Nephron progenitor cell (in vitro differentiated cells): ENCODE measurements at regions not wholly inside any gene's neighbourhood (a gene's known extent, or its start where the extent isn't known, plus 50 kb on each side); places are given as distances from the start of the nearest gene placed in this dataset.

Experiments used
- DNase-seq: peaks from one replicate; pipeline ENCODE4 v3.0.0; 2021
- H3K27ac Mint-ChIP-seq: 2 replicates; pipeline ENCODE4 v1.8.0; 2021; ENCODE audit warnings: mild to moderate bottlenecking, moderate library complexity, mixed read lengths
- H3K27me3 Mint-ChIP-seq: 2 replicates; pipeline ENCODE4 v1.8.0; 2021; ENCODE audit warnings: mild to moderate bottlenecking, low read depth, mixed read lengths; ENCODE audit not compliant: poor library complexity
- H3K36me3 Mint-ChIP-seq: 2 replicates; pipeline ENCODE4 v1.8.0; 2021; ENCODE audit warnings: low read depth, mixed read lengths
- H3K4me1 Mint-ChIP-seq: 2 replicates; pipeline ENCODE4 v1.8.0; 2021; ENCODE audit warnings: mixed read lengths
- H3K4me3 Mint-ChIP-seq: 2 replicates; pipeline ENCODE4 v1.8.0; 2021; ENCODE audit warnings: mild to moderate bottlenecking, moderate library complexity, mixed read lengths
- H3K9me3 Mint-ChIP-seq: 2 replicates; pipeline ENCODE4 v1.8.0; 2021; ENCODE audit warnings: mild to moderate bottlenecking, moderate library complexity, mixed read lengths
- TF ChIP-seq, protein P1 (sequence below): fragments of 200-600 bp; sonication (generic); IDR thresholded peaks from 2 replicates; pipeline ENCODE4 v1.5.0; 2021; ENCODE audit warnings: antibody characterized with exemption

DNA sequence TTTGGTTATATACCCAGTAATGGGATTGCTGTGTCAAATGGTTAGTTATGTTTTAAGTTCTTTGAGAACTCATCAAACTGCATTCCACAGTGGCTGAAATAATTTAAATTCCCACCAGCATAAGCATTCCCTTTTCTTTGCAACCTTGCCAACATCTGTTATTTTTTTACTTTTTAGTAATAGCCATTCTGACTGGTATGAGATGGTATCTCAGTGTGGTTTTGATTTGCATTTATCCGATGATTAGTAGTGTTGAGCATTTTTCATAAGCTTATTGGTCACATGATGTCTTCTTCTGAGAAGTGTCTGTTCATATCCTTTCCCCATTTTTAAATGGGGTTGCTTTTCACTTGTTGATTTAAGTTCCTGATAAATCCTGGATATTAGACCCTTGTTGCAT, 435.7 kb upstream of the RIOK2 start:
- TF ChIP-seq, protein P1, sequence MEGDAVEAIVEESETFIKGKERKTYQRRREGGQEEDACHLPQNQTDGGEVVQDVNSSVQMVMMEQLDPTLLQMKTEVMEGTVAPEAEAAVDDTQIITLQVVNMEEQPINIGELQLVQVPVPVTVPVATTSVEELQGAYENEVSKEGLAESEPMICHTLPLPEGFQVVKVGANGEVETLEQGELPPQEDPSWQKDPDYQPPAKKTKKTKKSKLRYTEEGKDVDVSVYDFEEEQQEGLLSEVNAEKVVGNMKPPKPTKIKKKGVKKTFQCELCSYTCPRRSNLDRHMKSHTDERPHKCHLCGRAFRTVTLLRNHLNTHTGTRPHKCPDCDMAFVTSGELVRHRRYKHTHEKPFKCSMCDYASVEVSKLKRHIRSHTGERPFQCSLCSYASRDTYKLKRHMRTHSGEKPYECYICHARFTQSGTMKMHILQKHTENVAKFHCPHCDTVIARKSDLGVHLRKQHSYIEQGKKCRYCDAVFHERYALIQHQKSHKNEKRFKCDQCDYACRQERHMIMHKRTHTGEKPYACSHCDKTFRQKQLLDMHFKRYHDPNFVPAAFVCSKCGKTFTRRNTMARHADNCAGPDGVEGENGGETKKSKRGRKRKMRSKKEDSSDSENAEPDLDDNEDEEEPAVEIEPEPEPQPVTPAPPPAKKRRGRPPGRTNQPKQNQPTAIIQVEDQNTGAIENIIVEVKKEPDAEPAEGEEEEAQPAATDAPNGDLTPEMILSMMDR, result no peak
- no peak for DNase-seq
- peaks cover 8% of the 10 kb centered on the region for H3K27me3 Mint-ChIP-seq
- H3K4me3 Mint-ChIP-seq, result no peak overlapping the region
- no peaks in the 10 kb centered on the region for H3K4me1 Mint-ChIP-seq
- H3K36me3 Mint-ChIP-seq, result no peaks in the 10 kb centered on the region
- peaks cover 9% of the 10 kb centered on the region for H3K9me3 Mint-ChIP-seq
- H3K27ac Mint-ChIP-seq, result no peak overlapping the region

DNA sequence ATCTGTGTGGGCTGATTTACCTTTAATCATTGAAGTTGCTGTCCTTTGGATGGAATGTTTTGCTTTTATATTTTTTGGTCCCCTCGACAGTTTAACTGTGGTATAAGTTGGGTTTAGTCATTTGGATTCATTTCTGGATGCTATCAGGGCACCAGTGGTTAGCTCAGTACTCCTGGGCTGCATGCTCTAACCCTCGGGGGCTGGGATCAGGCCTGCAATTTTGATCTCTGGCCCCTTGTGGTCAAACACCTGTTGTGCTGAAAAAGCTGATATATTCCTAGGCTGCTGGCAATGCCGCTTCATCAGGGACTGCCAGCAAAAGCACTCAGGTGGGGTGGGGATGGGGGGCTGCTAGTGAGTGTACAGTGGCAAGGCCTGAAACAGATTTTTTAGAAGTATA, 440.4 kb upstream of the RIOK2 start:
- no peak for DNase-seq
- H3K4me1 Mint-ChIP-seq, result no peaks in the 10 kb centered on the region
- H3K4me3 Mint-ChIP-seq, result no peak overlapping the region
- H3K27me3 Mint-ChIP-seq, result peaks cover 4% of the 10 kb centered on the region
- TF ChIP-seq, protein P1, result no peak
- no peak overlapping the region for H3K27ac Mint-ChIP-seq
- peaks cover 9% of the 10 kb centered on the region for H3K9me3 Mint-ChIP-seq
- H3K36me3 Mint-ChIP-seq, result no peaks in the 10 kb centered on the region

DNA sequence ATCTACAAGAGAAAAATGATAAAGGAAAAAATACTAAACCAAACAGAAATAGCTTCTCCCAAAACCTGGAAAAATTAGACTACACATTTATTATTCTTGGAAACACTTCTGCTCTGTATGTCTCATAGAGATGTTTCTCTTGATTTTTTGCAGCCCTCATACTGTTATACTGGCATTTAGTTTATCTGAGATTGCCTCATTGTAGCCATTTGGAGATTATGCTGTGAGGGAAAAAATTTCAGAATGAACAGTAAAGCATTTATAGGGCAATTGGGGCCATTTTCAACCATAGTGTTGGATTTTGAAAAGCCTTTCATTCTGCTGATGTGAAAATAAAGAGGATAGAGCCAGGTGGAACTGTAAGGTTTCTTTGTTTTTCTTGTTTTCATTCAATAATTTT, 441.8 kb upstream of the RIOK2 start:
- TF ChIP-seq, protein P1, result no peak
- no peaks in the 10 kb centered on the region for H3K4me1 Mint-ChIP-seq
- peaks cover 7% of the 10 kb centered on the region for H3K27me3 Mint-ChIP-seq
- no peak overlapping the region for H3K27ac Mint-ChIP-seq
- H3K4me3 Mint-ChIP-seq, result no peak overlapping the region
- H3K9me3 Mint-ChIP-seq, result no peaks in the 10 kb centered on the region
- DNase-seq, result no peak
- no peaks in the 10 kb centered on the region for H3K36me3 Mint-ChIP-seq

DNA sequence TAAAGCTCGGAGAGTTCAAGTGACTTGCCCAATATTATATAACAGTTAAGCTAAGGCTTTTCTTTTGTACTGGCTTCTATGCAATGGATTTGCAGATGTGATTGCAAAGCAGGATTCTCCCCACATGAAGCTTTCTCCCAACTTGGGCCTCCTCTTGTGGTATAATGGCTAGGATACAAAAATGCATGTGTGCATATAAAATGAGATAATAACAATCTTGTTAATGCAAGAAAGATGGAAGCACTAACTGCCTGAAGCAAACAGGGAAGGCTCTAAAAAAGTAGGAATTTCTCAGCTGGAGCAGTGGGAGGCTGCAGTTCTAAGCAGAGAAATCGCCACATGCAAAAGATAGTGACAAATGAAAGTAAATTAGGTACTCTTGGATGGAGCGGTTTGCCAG, 444.2 kb upstream of the RIOK2 start:
- Mint-ChIP-seq H3K27me3 (peaks cover 5% of the 10 kb centered on the region), H3K9me3 (no peaks in the 10 kb centered on the region), H3K27ac (no peak overlapping the region), H3K36me3 (no peaks in the 10 kb centered on the region), H3K4me1 (no peaks in the 10 kb centered on the region), H3K4me3 (no peak overlapping the region)
- DNase-seq, result no peak
- TF ChIP-seq, protein P1, result no peak

DNA sequence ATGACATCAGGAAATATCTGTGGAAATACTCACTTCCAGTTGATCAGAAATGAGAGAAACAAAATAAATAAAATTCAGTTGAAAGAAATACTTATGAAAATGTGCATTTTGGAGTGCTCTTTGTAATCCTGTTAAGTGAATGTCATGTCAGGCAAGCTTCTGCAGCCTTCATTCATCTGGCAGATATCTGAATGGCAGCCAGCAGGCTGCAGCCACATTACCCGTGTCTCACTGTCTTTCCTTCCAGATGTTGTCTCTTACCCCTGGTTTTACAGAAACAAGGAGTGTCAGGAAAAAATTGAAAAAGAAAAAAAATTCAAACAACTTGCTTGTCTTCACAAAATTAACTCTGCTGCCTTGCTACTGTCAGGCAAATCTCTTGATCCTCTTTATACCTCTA, 445.0 kb upstream of the RIOK2 start:
- no peaks in the 10 kb centered on the region for H3K36me3 Mint-ChIP-seq
- no peaks in the 10 kb centered on the region for H3K9me3 Mint-ChIP-seq
- no peak for DNase-seq
- H3K4me1 Mint-ChIP-seq, result no peaks in the 10 kb centered on the region
- TF ChIP-seq, protein P1, result no peak
- no peak overlapping the region for H3K27ac Mint-ChIP-seq
- H3K27me3 Mint-ChIP-seq, result peaks cover 5% of the 10 kb centered on the region
- no peak overlapping the region for H3K4me3 Mint-ChIP-seq

DNA sequence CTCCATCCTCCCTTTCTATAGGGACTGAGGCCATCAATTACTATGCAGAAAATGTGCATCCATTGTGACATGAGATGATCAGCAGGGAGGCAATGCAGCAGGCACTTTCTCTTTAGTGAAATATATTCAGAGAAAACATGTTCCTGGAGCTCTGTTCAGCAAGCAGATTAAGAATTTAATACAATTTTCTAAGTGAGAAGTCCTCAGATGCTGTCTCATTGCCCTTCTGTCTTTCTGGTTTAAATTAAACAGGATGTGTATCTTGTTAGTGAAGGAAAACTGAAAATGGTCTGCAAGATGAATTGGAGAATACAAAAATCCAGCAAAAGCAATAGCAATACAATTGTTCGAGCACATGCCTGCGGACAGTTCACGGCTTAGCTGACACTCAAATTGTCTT, 445.8 kb upstream of the RIOK2 start:
- H3K27ac Mint-ChIP-seq, result no peak overlapping the region
- H3K4me3 Mint-ChIP-seq, result no peak overlapping the region
- DNase-seq, result no peak

More for the DNA sequence above, 445.8 kb upstream of the RIOK2 start:
- TF ChIP-seq, protein P1, result no peak
- Mint-ChIP-seq H3K36me3 (no peaks in the 10 kb centered on the region), H3K27me3 (peaks cover 5% of the 10 kb centered on the region), H3K4me1 (no peaks in the 10 kb centered on the region), H3K9me3 (no peaks in the 10 kb centered on the region)
